ENCODE measurements at regions not wholly inside any gene's neighbourhood (a gene's known extent, or its start where the extent isn't known, plus 50 kb on each side); places are given as distances from the start of the nearest gene placed in this dataset.

GRCh38 chr2:239587311-239587731, 186.5 kb upstream of the HDAC4 start:
- TF ChIP-seq REST (IDR thresholded peaks at IDR 0.05; ENCODE audit: insufficient read depth in 1 of 2, low read depth in 2 of 2, low read length in 2 of 2): no peak
- no peak for TF ChIP-seq TAF1 (IDR thresholded peaks at IDR 0.05; ENCODE audit: borderline replicate concordance, insufficient read depth, low read length)
- no peak for TF ChIP-seq POLR2AphosphoS5 (IDR thresholded peaks at IDR 0.05; ENCODE audit: low read depth, low read length)
